Lower lobe of right lung (tissue), 2 donors: ENCODE measurements at regions not wholly inside any gene's neighbourhood (a gene's known extent, or its start where the extent isn't known, plus 50 kb on each side); places are given as distances from the start of the nearest gene placed in this dataset.

ENCODE experiments used
- ATAC-seq, 2 donors: fragments of 200-7000 bp; cut with Tn5 transposase; one replicate each; pipeline ENCODE4 v1.9.1; 2020 to 2022; ENCODE audit warnings: mild to moderate bottlenecking in 2 of 2, moderate library complexity in 2 of 2
- DNase-seq: peaks from one replicate; pipeline ENCODE4 v3.0.0-alpha.2; 2020
- H3K27ac ChIP-seq: fragments of 200-600 bp; one replicate; pipeline ENCODE4 v1.8.0; 2022
- H3K27me3 ChIP-seq: fragments of 200-600 bp; one replicate; pipeline ENCODE4 v1.8.0; 2022; ENCODE audit warnings: low read depth
- H3K36me3 ChIP-seq: fragments of 200-600 bp; one replicate; pipeline ENCODE4 v1.8.0; 2022; ENCODE audit warnings: mild to moderate bottlenecking
- H3K4me1 ChIP-seq: fragments of 200-600 bp; one replicate; pipeline ENCODE4 v1.8.0; 2022
- H3K4me3 ChIP-seq: fragments of 200-600 bp; one replicate; pipeline ENCODE4 v1.8.0; 2022; ENCODE audit warnings: mild to moderate bottlenecking
- H3K9me3 ChIP-seq: fragments of 200-600 bp; one replicate; pipeline ENCODE4 v1.8.0; 2022
- CTCF ChIP-seq: fragments of 200-600 bp; IDR thresholded peaks from one replicate; pipeline ENCODE4 v1.8.0; 2022; ENCODE audit warnings: antibody characterized with exemption, mild to moderate bottlenecking
- intact Hi-C: fragments of 100-400 bp; cut with DNase I; formaldehyde crosslinking; loops from one replicate; pipeline ENCODE4 v1.11.0; 2022
- donor health status: DM: no; HTN: yes; CAD: no; lungs with severe emphysema.

- no peak for TF ChIP-seq CTCF
- Histone ChIP-seq H3K27me3 (peaks cover 7% of the 10 kb centered on the region), H3K36me3 (no peaks in the 10 kb centered on the region), H3K4me3 (no peak overlapping the region), H3K4me1 (no peaks in the 10 kb centered on the region), H3K9me3 (no peaks in the 10 kb centered on the region), H3K27ac (no peak overlapping the region)
- ATAC-seq (no peak), DNase-seq (no peak)
- intact Hi-C loops, result no loop called here
Observed at GRCh38 chr6:99111590-99111989, 163.8 kb upstream of the FBXL4 start.

GRCh38 chr6:99110029-99110428 lies 162.3 kb upstream of the FBXL4 start:
- H3K9me3 ChIP-seq, result no peaks in the 10 kb centered on the region
- ATAC-seq (no peak), DNase-seq (no peak)
- intact Hi-C loops, result no loop called here
- H3K27me3 ChIP-seq, result peaks cover 7% of the 10 kb centered on the region
- no peak for TF ChIP-seq CTCF
- H3K36me3 ChIP-seq, result no peaks in the 10 kb centered on the region
- no peaks in the 10 kb centered on the region for H3K4me1 ChIP-seq
- H3K4me3 ChIP-seq, result no peak overlapping the region
- no peak overlapping the region for H3K27ac ChIP-seq

- ATAC-seq (no peak), DNase-seq (no peak)
- Histone ChIP-seq H3K4me3 (no peak overlapping the region), H3K36me3 (no peaks in the 10 kb centered on the region), H3K27ac (no peak overlapping the region), H3K4me1 (no peaks in the 10 kb centered on the region), H3K27me3 (no peaks in the 10 kb centered on the region), H3K9me3 (no peaks in the 10 kb centered on the region)
- intact Hi-C loops, result no loop called here
- no peak for TF ChIP-seq CTCF
Observed at GRCh38 chr6:99104218-99104617, 156.5 kb upstream of the FBXL4 start.

GRCh38 chr6:99099243-99099642 lies 151.5 kb upstream of the FBXL4 start:
- intact Hi-C loops, result no loop called here
- no peak overlapping the region for H3K4me3 ChIP-seq
- H3K4me1 ChIP-seq, result no peaks in the 10 kb centered on the region
- no peak overlapping the region for H3K27ac ChIP-seq
- H3K9me3 ChIP-seq, result no peaks in the 10 kb centered on the region
- ATAC-seq (no peak), DNase-seq (no peak)
- TF ChIP-seq CTCF, result no peak
- no peaks in the 10 kb centered on the region for H3K36me3 ChIP-seq
- H3K27me3 ChIP-seq, result no peaks in the 10 kb centered on the region

GRCh38 chr6:99096170-99096569 lies 148.4 kb upstream of the FBXL4 start:
- no peaks in the 10 kb centered on the region for H3K9me3 ChIP-seq
- intact Hi-C loops, result no loop called here
- H3K36me3 ChIP-seq, result no peaks in the 10 kb centered on the region
- no peak overlapping the region for H3K4me3 ChIP-seq
- ATAC-seq (no peak), DNase-seq (no peak)
- no peak overlapping the region for H3K27ac ChIP-seq
- TF ChIP-seq CTCF, result no peak
- no peaks in the 10 kb centered on the region for H3K4me1 ChIP-seq
- no peaks in the 10 kb centered on the region for H3K27me3 ChIP-seq
